GM12865 (cell line): ENCODE measurements at regions not wholly inside any gene's neighbourhood (a gene's known extent, or its start where the extent isn't known, plus 50 kb on each side); places are given as distances from the start of the nearest gene placed in this dataset.

ENCODE experiments used
- DNase-seq: peaks from one replicate; pipeline ENCODE4 v3.0.0; 2010; ENCODE audit warnings: low read depth
- H3K4me3 ChIP-seq: 2 replicates; pipeline ENCODE4 v1.5.1; 2011; ENCODE audit warnings: mild to moderate bottlenecking, low read depth, low read length, control low read depth
- TF ChIP-seq, protein P1 (sequence below): IDR thresholded peaks from 2 replicates; pipeline ENCODE4 v1.5.1; 2011; ENCODE audit warnings: low read length, control low read depth, low read depth, inconsistent platforms; ENCODE audit not compliant: insufficient read depth; ENCODE audit errors: missing control alignments

DNA sequence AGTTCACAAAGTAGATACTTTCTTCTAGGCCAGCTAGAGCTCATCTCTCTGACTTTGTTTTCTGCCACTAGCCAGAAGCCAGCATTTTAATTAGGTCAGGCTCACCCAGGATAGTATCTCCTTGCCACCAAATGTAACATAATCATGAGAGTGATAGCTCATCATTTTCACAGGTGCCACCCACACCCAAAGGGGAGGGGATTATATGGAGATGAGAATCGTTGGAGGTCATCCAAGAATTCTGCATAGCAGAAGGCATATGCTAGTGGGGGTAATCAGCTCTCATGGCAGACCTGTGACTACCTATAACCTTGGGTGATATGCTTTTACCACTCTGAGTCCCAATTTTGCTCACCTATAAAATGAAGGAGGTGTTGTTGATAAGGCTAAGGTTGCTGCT is 523.0 kb downstream of the METTL15 start:
- TF ChIP-seq, protein P1, sequence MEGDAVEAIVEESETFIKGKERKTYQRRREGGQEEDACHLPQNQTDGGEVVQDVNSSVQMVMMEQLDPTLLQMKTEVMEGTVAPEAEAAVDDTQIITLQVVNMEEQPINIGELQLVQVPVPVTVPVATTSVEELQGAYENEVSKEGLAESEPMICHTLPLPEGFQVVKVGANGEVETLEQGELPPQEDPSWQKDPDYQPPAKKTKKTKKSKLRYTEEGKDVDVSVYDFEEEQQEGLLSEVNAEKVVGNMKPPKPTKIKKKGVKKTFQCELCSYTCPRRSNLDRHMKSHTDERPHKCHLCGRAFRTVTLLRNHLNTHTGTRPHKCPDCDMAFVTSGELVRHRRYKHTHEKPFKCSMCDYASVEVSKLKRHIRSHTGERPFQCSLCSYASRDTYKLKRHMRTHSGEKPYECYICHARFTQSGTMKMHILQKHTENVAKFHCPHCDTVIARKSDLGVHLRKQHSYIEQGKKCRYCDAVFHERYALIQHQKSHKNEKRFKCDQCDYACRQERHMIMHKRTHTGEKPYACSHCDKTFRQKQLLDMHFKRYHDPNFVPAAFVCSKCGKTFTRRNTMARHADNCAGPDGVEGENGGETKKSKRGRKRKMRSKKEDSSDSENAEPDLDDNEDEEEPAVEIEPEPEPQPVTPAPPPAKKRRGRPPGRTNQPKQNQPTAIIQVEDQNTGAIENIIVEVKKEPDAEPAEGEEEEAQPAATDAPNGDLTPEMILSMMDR: no peak
- no peak for DNase-seq
- no peak overlapping the region for H3K4me3 ChIP-seq

DNA sequence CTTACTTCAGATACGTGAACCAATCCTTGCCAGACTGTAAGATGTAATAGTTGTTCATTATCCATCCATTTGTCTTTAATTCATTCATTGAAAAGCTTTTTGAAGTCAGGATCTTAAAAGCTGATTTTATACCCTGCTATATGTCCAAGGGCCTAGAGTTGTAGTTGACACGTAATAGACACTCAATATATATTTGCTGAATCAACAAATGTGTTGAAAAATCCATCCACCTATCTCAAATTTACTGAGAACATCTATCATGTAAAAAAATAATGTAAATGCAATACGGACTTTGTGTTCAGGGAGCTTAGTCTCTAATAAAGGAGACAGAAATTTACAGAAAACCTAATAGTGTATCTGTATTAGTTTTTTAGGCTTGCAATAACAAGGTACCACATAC is 521.0 kb downstream of the METTL15 start:
- no peak for DNase-seq
- TF ChIP-seq, protein P1: no peak
- H3K4me3 ChIP-seq: no peak overlapping the region

DNA sequence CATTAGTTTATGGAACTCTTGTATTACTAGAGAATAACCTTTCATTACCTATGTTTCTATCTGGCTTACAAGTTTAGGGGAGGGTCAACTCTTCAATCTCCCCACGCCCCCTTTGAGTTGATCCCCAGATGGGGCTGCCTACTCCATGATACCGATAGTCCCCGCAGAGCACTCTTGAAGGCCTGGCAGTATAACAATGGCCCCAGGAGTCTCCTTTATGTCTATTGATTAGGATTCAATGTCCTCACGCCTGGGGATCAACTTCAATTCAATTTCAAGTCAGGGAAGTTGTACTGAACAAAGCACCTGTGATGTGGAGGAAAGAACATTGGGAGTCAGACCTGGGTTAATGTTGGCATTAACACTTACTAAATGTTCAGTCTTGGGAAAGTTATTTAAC is 520.2 kb downstream of the METTL15 start:
- no peak overlapping the region for H3K4me3 ChIP-seq
- DNase-seq: no peak
- TF ChIP-seq, protein P1: no peak

DNA sequence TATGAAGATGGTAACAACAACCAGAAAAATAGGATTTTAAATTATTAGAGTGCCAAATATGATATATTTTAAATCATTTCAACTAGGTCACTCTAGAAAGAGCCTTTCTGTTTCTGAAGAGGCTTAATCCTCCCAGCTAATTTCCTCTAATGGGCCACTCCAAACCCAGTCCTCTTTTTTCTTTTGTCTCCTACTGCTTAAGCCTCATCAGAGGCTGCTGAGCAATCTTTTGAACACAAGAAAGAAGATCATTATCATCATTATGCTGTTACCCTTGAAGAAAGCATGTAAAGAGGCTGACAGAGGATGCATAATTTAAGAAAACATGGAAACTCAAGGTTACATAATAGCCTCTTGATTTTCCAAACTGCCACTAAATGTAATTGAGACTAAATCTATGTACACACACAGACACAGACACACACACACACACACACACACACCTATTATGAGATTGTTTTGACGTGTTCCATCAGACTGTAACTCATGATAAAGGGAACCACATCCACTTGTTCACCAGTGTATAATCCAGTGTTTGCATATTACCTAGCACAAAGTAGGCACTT is 519.6 kb downstream of the METTL15 start:
- no peak overlapping the region for H3K4me3 ChIP-seq
- TF ChIP-seq, protein P1: no peak
- no peak for DNase-seq

DNA sequence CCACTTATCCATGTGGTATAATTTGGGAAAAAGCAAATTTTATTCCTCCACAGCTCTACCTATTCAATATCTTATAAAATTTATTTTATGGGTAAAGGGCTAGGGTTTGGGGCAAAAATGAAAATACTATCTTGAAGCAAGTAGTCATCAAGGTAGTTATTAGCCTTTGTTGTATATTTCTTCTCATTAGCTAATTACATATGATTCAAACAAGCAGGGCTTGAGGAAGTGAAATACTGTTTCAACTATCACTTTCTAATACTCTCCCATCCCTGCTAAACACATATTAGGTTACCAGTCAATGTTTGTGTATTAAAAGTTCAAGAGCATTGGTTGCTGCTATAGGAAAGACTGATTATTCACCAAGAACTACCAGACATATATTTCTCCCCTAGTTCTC is 517.3 kb downstream of the METTL15 start:
- TF ChIP-seq, protein P1: no peak
- H3K4me3 ChIP-seq: no peak overlapping the region
- DNase-seq: no peak

DNA sequence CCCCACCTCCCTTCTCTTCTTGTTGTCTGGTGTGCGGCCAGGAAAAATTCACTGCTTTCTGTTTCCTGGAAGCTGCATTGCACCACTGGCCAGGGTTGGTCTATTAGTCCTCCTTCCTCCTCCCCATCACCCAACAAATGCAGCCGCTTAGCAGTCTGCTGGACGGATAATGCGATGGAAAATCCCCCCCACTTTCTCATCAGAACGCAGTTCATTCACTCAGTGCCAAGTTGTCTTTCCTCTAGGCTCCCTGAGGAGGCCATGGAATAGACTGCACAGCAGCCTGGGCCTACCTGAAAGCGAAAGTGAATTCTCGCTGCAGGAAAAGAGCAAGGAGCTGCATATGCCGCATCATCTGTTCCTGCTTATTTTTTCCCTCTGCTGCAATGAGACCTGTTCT is 513.6 kb downstream of the METTL15 start:
- no peak for DNase-seq
- H3K4me3 ChIP-seq: no peak overlapping the region

More for the DNA sequence above, 513.6 kb downstream of the METTL15 start:
- TF ChIP-seq, protein P1: no peak
